ENCODE measurements at regions not wholly inside any gene's neighbourhood (a gene's known extent, or its start where the extent isn't known, plus 50 kb on each side); places are given as distances from the start of the nearest gene placed in this dataset.
"Not testable (repeated sequence)": the region's sequence is repeated elsewhere in the genome, so short reads cannot be mapped to it uniquely, and the experiment has no call there.

GRCh38 chr14:50030036-50030435, 86.3 kb downstream of the VCPKMT start:
- intact Hi-C loops (cut with micrococcal nuclease; ENCODE audit: unreplicated experiment) = no loop called here
- CTCF ChIA-PET = no interaction called here
- POLR2A ChIA-PET (ENCODE audit: low non-redundant PET) = no interaction called here
- no peak for DNase-seq (ENCODE audit: low spot score)
- no peak overlapping the region for H3K4me3 ChIP-seq (ENCODE audit: low read depth, low read length, poor library complexity, severe bottlenecking)
- BruUV-seq (replicated peaks) = no TSS peak
- H3K27ac ChIP-seq (ENCODE audit: low read depth, low read length, poor library complexity, severe bottlenecking) = no peak overlapping the region
- no peaks in the 10 kb centered on the region for H3K36me3 ChIP-seq (ENCODE audit: insufficient read depth, low read length, poor library complexity, severe bottlenecking)
- no peaks in the 10 kb centered on the region for H3K27me3 ChIP-seq (replicated peaks; ENCODE audit: insufficient read depth, low read depth, low read length, poor library complexity)
- H3K4me1 ChIP-seq (ENCODE audit: insufficient read depth, low read length, poor library complexity, severe bottlenecking) = no peaks in the 10 kb centered on the region
- H3K9me3 ChIP-seq (ENCODE audit: low read depth, low read length, poor library complexity, severe bottlenecking) = no peaks in the 10 kb centered on the region
- TF ChIP-seq EZH2 (IDR thresholded peaks at IDR 0.05; ENCODE audit: borderline replicate concordance, low read depth, low read length, poor library complexity, severe bottlenecking) (no peak), CTCF (conservative IDR thresholded peaks at IDR 0.05; ENCODE audit: low read depth, low read length) (no peak)

- H3K27ac ChIP-seq (ENCODE audit: low read depth, low read length, poor library complexity, severe bottlenecking); DNase-seq (ENCODE audit: low spot score); H3K36me3 ChIP-seq (ENCODE audit: insufficient read depth, low read length, poor library complexity, severe bottlenecking); CTCF ChIA-PET; H3K9me3 ChIP-seq (ENCODE audit: low read depth, low read length, poor library complexity, severe bottlenecking); H3K27me3 ChIP-seq (replicated peaks; ENCODE audit: insufficient read depth, low read depth, low read length, poor library complexity); BruUV-seq (replicated peaks); H3K4me3 ChIP-seq (ENCODE audit: low read depth, low read length, poor library complexity, severe bottlenecking); H3K4me1 ChIP-seq (ENCODE audit: insufficient read depth, low read length, poor library complexity, severe bottlenecking); POLR2A ChIA-PET (ENCODE audit: low non-redundant PET); intact Hi-C loops (cut with micrococcal nuclease; ENCODE audit: unreplicated experiment): not testable (repeated sequence)
These were observed 85.5 kb downstream of the VCPKMT start for GRCh38 chr14:50030911-50031310.

- POLR2A ChIA-PET (ENCODE audit: low non-redundant PET) = no interaction called here
- no TSS peak for BruUV-seq (replicated peaks)
- Histone ChIP-seq H3K4me1 (ENCODE audit: insufficient read depth, low read length, poor library complexity, severe bottlenecking) (no peaks in the 10 kb centered on the region), H3K4me3 (ENCODE audit: low read depth, low read length, poor library complexity, severe bottlenecking) (no peak overlapping the region), H3K27ac (ENCODE audit: low read depth, low read length, poor library complexity, severe bottlenecking) (no peak overlapping the region), H3K9me3 (ENCODE audit: low read depth, low read length, poor library complexity, severe bottlenecking) (no peaks in the 10 kb centered on the region), H3K36me3 (ENCODE audit: insufficient read depth, low read length, poor library complexity, severe bottlenecking) (no peaks in the 10 kb centered on the region), H3K27me3 (replicated peaks; ENCODE audit: insufficient read depth, low read depth, low read length, poor library complexity) (no peaks in the 10 kb centered on the region)
- DNase-seq (ENCODE audit: low spot score) = no peak
- TF ChIP-seq EZH2 (IDR thresholded peaks at IDR 0.05; ENCODE audit: borderline replicate concordance, low read depth, low read length, poor library complexity, severe bottlenecking) (no peak), CTCF (conservative IDR thresholded peaks at IDR 0.05; ENCODE audit: low read depth, low read length) (no peak)
- intact Hi-C loops (cut with micrococcal nuclease; ENCODE audit: unreplicated experiment) = no loop called here
- CTCF ChIA-PET = no interaction called here
These were observed 84.6 kb downstream of the VCPKMT start for GRCh38 chr14:50031602-50032313.

- intact Hi-C loops (cut with micrococcal nuclease; ENCODE audit: unreplicated experiment); H3K4me3 ChIP-seq (ENCODE audit: low read depth, low read length, poor library complexity, severe bottlenecking): not testable (repeated sequence)
These were observed 83.8 kb downstream of the VCPKMT start for GRCh38 chr14:50032462-50033167.

More at GRCh38 chr14:50032462-50033167, 83.8 kb downstream of the VCPKMT start:
- BruUV-seq (replicated peaks); CTCF ChIA-PET; H3K9me3 ChIP-seq (ENCODE audit: low read depth, low read length, poor library complexity, severe bottlenecking); H3K27ac ChIP-seq (ENCODE audit: low read depth, low read length, poor library complexity, severe bottlenecking); H3K4me1 ChIP-seq (ENCODE audit: insufficient read depth, low read length, poor library complexity, severe bottlenecking); H3K36me3 ChIP-seq (ENCODE audit: insufficient read depth, low read length, poor library complexity, severe bottlenecking); POLR2A ChIA-PET (ENCODE audit: low non-redundant PET); DNase-seq (ENCODE audit: low spot score); H3K27me3 ChIP-seq (replicated peaks; ENCODE audit: insufficient read depth, low read depth, low read length, poor library complexity): not testable (repeated sequence)

All from A673 (cell line).